ENCODE measurements at regions not wholly inside any gene's neighbourhood (a gene's known extent, or its start where the extent isn't known, plus 50 kb on each side); places are given as distances from the start of the nearest gene placed in this dataset.

DNA sequence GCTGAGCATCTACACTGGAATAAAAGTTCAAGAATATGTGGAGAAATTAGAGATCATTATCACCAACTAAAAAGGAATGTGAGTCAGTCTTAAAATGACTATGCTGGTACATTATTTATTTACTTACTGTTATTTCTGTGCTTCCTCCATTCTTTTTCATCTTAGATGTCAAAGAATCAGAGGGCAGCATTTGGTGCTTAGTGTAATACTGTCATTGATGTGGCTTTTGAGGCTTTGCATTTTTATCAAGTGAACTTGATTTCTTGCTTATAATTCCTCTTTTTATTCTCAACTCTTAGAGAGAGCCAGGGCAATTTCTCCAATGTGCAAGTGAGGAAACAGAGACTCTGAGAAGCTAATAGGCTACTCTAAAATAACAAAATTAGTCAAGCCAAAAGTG lies 163.7 kb upstream of the TRPC7 start:
- TF ChIP-seq, protein P1, sequence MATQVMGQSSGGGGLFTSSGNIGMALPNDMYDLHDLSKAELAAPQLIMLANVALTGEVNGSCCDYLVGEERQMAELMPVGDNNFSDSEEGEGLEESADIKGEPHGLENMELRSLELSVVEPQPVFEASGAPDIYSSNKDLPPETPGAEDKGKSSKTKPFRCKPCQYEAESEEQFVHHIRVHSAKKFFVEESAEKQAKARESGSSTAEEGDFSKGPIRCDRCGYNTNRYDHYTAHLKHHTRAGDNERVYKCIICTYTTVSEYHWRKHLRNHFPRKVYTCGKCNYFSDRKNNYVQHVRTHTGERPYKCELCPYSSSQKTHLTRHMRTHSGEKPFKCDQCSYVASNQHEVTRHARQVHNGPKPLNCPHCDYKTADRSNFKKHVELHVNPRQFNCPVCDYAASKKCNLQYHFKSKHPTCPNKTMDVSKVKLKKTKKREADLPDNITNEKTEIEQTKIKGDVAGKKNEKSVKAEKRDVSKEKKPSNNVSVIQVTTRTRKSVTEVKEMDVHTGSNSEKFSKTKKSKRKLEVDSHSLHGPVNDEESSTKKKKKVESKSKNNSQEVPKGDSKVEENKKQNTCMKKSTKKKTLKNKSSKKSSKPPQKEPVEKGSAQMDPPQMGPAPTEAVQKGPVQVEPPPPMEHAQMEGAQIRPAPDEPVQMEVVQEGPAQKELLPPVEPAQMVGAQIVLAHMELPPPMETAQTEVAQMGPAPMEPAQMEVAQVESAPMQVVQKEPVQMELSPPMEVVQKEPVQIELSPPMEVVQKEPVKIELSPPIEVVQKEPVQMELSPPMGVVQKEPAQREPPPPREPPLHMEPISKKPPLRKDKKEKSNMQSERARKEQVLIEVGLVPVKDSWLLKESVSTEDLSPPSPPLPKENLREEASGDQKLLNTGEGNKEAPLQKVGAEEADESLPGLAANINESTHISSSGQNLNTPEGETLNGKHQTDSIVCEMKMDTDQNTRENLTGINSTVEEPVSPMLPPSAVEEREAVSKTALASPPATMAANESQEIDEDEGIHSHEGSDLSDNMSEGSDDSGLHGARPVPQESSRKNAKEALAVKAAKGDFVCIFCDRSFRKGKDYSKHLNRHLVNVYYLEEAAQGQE (IDR thresholded peaks at IDR 0.05; ENCODE audit: insufficient read depth in 1 of 2, low read depth in 2 of 2, low read length in 2 of 2) = no peak
- no peak for TF ChIP-seq TAF1 (IDR thresholded peaks at IDR 0.05; ENCODE audit: borderline replicate concordance, insufficient read depth, low read length)
- no peak for TF ChIP-seq POLR2AphosphoS5 (IDR thresholded peaks at IDR 0.05; ENCODE audit: low read depth, low read length)
- no peak for TF ChIP-seq SIN3A (IDR thresholded peaks at IDR 0.05; ENCODE audit: borderline replicate concordance, insufficient read depth, low read length)
